HepG2 (cell line): ENCODE measurements at regions not wholly inside any gene's neighbourhood (a gene's known extent, or its start where the extent isn't known, plus 50 kb on each side); places are given as distances from the start of the nearest gene placed in this dataset.

Source experiments
- FOXJ3 ChIP-seq: sonication (generic); formaldehyde crosslinking; IDR thresholded peaks from 2 replicates; pipeline ENCODE4 v1.4.0; 2020; ENCODE audit warnings: missing genetic modification reagents, mild to moderate bottlenecking, borderline replicate concordance
- FOXK1 ChIP-seq: sonication (generic); formaldehyde crosslinking; IDR thresholded peaks from 2 replicates; pipeline ENCODE4 v1.4.0; 2020; ENCODE audit warnings: low read depth, missing genetic modification reagents, borderline replicate concordance
- KDM1A ChIP-seq: IDR thresholded peaks from 2 replicates; pipeline ENCODE4 v1.6.1; 2016; ENCODE audit warnings: missing compliant biosample characterization
- PHF5A ChIP-seq: IDR thresholded peaks from one replicate; pipeline ENCODE4 v1.6.1; 2018; ENCODE audit warnings: low read depth, missing genetic modification reagents; ENCODE audit not compliant: unreplicated experiment
- POLR2A ChIP-seq, 2 experiments: IDR thresholded peaks; 2 replicates each; pipeline ENCODE4 v1.6.1; 2011; ENCODE audit warnings: low read depth in 2 of 2, low read length in 2 of 2, mild to moderate bottlenecking in 1 of 2, moderate library complexity in 1 of 2; ENCODE audit not compliant: insufficient read depth in 1 of 2
- SIN3B ChIP-seq: fragments of 150-350 bp; IDR thresholded peaks from 2 replicates; pipeline ENCODE4 v1.6.1; 2014; ENCODE audit warnings: low read length
- TBP ChIP-seq: sonication (generic); formaldehyde crosslinking; IDR thresholded peaks from 2 replicates; pipeline ENCODE4 v1.5.0; 2020; ENCODE audit warnings: missing genetic modification reagents
- TBX2 ChIP-seq: sonication (generic); formaldehyde crosslinking; IDR thresholded peaks from 2 replicates; pipeline ENCODE4 v1.5.0; 2020; ENCODE audit warnings: missing genetic modification reagents, mild to moderate bottlenecking, borderline replicate concordance
- ZC3H13 ChIP-seq: sonication (generic); formaldehyde crosslinking; IDR thresholded peaks from 2 replicates; pipeline ENCODE4 v1.8.1; 2023; ENCODE audit warnings: mild to moderate bottlenecking, missing genetic modification reagents, moderate library complexity
- ZNF615 ChIP-seq: sonication (generic); formaldehyde crosslinking; IDR thresholded peaks from 2 replicates; pipeline ENCODE4 v1.5.0; 2020; ENCODE audit warnings: mild to moderate bottlenecking, missing genetic modification reagents, borderline replicate concordance
- TF ChIP-seq, protein P1 (sequence below): sonication (generic); formaldehyde crosslinking; IDR thresholded peaks from 2 replicates; pipeline ENCODE4 v1.5.0; 2020; ENCODE audit warnings: mild to moderate bottlenecking, missing genetic modification reagents, moderate library complexity

- TF ChIP-seq KDM1A (no peak), PHF5A (CRISPR knock-in tag) (no peak), SIN3B (no peak), ZC3H13 (CRISPR knock-in tag) (no peak), POLR2A (IDR thresholded peaks at IDR 0.05; ENCODE audit: insufficient read depth in 1 of 2, low read depth in 2 of 2, low read length in 2 of 2) (no peak), FOXK1 (CRISPR knock-in tag) (no peak), ZNF615 (no peak), FOXJ3 (CRISPR knock-in tag) (no peak), TBX2 (no peak), TBP (CRISPR knock-in tag) (no peak)
- TF ChIP-seq, protein P1, sequence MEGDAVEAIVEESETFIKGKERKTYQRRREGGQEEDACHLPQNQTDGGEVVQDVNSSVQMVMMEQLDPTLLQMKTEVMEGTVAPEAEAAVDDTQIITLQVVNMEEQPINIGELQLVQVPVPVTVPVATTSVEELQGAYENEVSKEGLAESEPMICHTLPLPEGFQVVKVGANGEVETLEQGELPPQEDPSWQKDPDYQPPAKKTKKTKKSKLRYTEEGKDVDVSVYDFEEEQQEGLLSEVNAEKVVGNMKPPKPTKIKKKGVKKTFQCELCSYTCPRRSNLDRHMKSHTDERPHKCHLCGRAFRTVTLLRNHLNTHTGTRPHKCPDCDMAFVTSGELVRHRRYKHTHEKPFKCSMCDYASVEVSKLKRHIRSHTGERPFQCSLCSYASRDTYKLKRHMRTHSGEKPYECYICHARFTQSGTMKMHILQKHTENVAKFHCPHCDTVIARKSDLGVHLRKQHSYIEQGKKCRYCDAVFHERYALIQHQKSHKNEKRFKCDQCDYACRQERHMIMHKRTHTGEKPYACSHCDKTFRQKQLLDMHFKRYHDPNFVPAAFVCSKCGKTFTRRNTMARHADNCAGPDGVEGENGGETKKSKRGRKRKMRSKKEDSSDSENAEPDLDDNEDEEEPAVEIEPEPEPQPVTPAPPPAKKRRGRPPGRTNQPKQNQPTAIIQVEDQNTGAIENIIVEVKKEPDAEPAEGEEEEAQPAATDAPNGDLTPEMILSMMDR (CRISPR knock-in tag): no peak
Measured at GRCh38 chr6:12353731-12354130, 63.6 kb downstream of the EDN1 start.
